GM12878 (cell line): ENCODE measurements at regions not wholly inside any gene's neighbourhood (a gene's known extent, or its start where the extent isn't known, plus 50 kb on each side); places are given as distances from the start of the nearest gene placed in this dataset.

Source experiments
- ATAC-seq: fragments of 200-7000 bp; cut with Tn5 transposase; 3 replicates; pipeline ENCODE4 v1.9.1; 2020; ENCODE audit warnings: mild to moderate bottlenecking, moderate library complexity
- BruUV-seq: library from RNA; stranded (reverse); fragments of 400-500 nt; replicated peaks from 2 replicates; lab custom pipeline; 2021; lab: Mats Ljungman, UMichigan
- CTCF ChIA-PET: fragments of 300-600 bp; sonication (Branson Sonifier 250); formaldehyde crosslinking; extraction: SDS; loops from one replicate; lab custom pipeline; 2021; ENCODE audit warnings: inconsistent platforms; lab: Yijun Ruan, JAX
- POLR2A ChIA-PET: fragments of 350-600 bp; formaldehyde crosslinking; extraction: SDS; loops from one replicate; lab custom pipeline; 2021; ENCODE audit warnings: inconsistent platforms; lab: Charles Lee
- RAD21 ChIA-PET: fragments of 300-600 bp; sonication (Branson Sonifier 250); formaldehyde crosslinking; loops from one replicate; lab custom pipeline; 2023; ENCODE audit warnings: antibody characterized with exemption; ENCODE audit not compliant: unreplicated experiment; lab: Charles Lee
- SMC1A ChIA-PET: fragments of 300-600 bp; sonication (Branson Sonifier 250); formaldehyde crosslinking; loops from one replicate; lab custom pipeline; 2023; ENCODE audit not compliant: unreplicated experiment, uncharacterized antibody; lab: Charles Lee
- DNase-seq: peaks from one replicate; pipeline ENCODE4 v3.0.0-alpha.2; 2011; ENCODE audit warnings: low read depth, low spot score
- FAIRE-seq: peaks from 3 replicates; lab custom pipeline; 2011; peaks lifted over from hg19 to GRCh38; lab: Jason Lieb, UNC
- H2AFZ ChIP-seq: 2 replicates; pipeline ENCODE4 v1.6.0; 2011; ENCODE audit warnings: low read depth, low read length, control low read depth; ENCODE audit not compliant: control insufficient read depth
- H3K27ac ChIP-seq: 2 replicates; pipeline ENCODE4 v1.5.1; 2011; ENCODE audit warnings: control low read depth; ENCODE audit not compliant: control insufficient read depth, insufficient read depth
- H3K27me3 ChIP-seq, 2 experiments: replicated peaks in 1 of 2; 2 replicates each; pipeline versions ENCODE4 v1.6.0 to v1.6.1; 2011; ENCODE audit warnings: low read length in 1 of 2; ENCODE audit not compliant: control insufficient read depth in 2 of 2, insufficient read depth in 2 of 2
- H3K36me3 ChIP-seq, 2 experiments: 2 replicates each; pipeline ENCODE4 v1.5.1; 2011; ENCODE audit warnings: low read length in 1 of 2; ENCODE audit not compliant: control insufficient read depth in 2 of 2, insufficient read depth in 2 of 2
- H3K4me1 ChIP-seq: 2 replicates; pipeline ENCODE4 v1.6.1; 2011; ENCODE audit warnings: mild to moderate bottlenecking, low read length, moderate library complexity, mixed read lengths; ENCODE audit not compliant: control insufficient read depth, insufficient read depth
- H3K4me2 ChIP-seq: 2 replicates; pipeline ENCODE4 v1.6.0; 2011; ENCODE audit warnings: control low read depth; ENCODE audit not compliant: control insufficient read depth, insufficient read depth
- H3K4me3 ChIP-seq: fragments of 200-600 bp; sonication (generic); 2 replicates; pipeline ENCODE4 v1.5.1; 2016
- H3K79me2 ChIP-seq: 2 replicates; pipeline ENCODE4 v1.6.0; 2011; ENCODE audit warnings: low read length; ENCODE audit not compliant: control insufficient read depth, insufficient read depth
- H3K9ac ChIP-seq: 2 replicates; pipeline ENCODE4 v1.8.0; 2011; ENCODE audit warnings: low read length, control low read depth, mixed read lengths; ENCODE audit not compliant: control insufficient read depth, insufficient read depth
- H3K9me3 ChIP-seq: replicated peaks from 3 replicates; pipeline ENCODE4 v1.5.1; 2011; ENCODE audit warnings: mild to moderate bottlenecking, low read length; ENCODE audit not compliant: control insufficient read depth, insufficient read depth
- H4K20me1 ChIP-seq: 2 replicates; pipeline ENCODE4 v1.6.0; 2011; ENCODE audit not compliant: control insufficient read depth, insufficient read depth
- RAD21 ChIP-seq: IDR thresholded peaks from 2 replicates; pipeline ENCODE4 v1.6.1; 2011; ENCODE audit warnings: mild to moderate bottlenecking, low read depth, low read length, moderate library complexity; ENCODE audit not compliant: insufficient read depth
- SMAD5 ChIP-seq: IDR thresholded peaks from 2 replicates; pipeline ENCODE4 v1.6.1; 2016; ENCODE audit warnings: antibody characterized with exemption, low read depth
- SMC3 ChIP-seq: IDR thresholded peaks from 2 replicates; pipeline ENCODE4 v1.6.1; 2011; ENCODE audit warnings: low read length, improper control_type of control experiment, borderline replicate concordance
- WGBS: methylation state at CpG from one replicate; pipeline ENCODE4 v1.1.6; 2016; ENCODE audit warnings: low lambda C conversion rate; ENCODE audit not compliant: insufficient replicate concordance, insufficient coverage; ENCODE audit errors: missing lambda C conversion rate; 5-methylcytosine and 5-hydroxymethylcytosine counted together
- in situ Hi-C: fragments of 300-500 bp; cut with MboI; formaldehyde crosslinking; loops from 9 replicates; pipeline ENCODE4 v1.14.3; 2018; ENCODE audit warnings: mixed read lengths
- intact Hi-C: fragments of 100-400 bp; cut with micrococcal nuclease; formaldehyde crosslinking; loops from one replicate; pipeline ENCODE4 v1.14.2; 2022; ENCODE audit not compliant: unreplicated experiment
- TF ChIP-seq, protein P1 (sequence below): fragments of 450-650 bp; formaldehyde crosslinking; IDR thresholded peaks from 2 replicates; pipeline ENCODE4 v1.4.0; 2020; ENCODE audit warnings: mild to moderate bottlenecking, moderate library complexity
- TF ChIP-seq, protein P2 (sequence below): fragments of 450-650 bp; IDR thresholded peaks from 2 replicates; pipeline ENCODE4 v1.6.1; 2017; ENCODE audit warnings: low read depth, mild to moderate bottlenecking, moderate library complexity
- TF ChIP-seq, protein P3 (sequence below), 3 experiments: IDR thresholded peaks in 2 of 3; conservative IDR thresholded peaks in 1 of 3; 2 replicates each; pipeline ENCODE4 v1.5.1; 2011; ENCODE audit warnings: low read depth in 3 of 3, low read length in 3 of 3, mild to moderate bottlenecking in 3 of 3, control low read depth in 2 of 3, moderate library complexity in 2 of 3, inconsistent platforms in 1 of 3, mixed read lengths in 1 of 3; ENCODE audit not compliant: control insufficient read depth in 2 of 3, insufficient read depth in 1 of 3; ENCODE audit errors: extremely low read depth in 1 of 3

DNA sequence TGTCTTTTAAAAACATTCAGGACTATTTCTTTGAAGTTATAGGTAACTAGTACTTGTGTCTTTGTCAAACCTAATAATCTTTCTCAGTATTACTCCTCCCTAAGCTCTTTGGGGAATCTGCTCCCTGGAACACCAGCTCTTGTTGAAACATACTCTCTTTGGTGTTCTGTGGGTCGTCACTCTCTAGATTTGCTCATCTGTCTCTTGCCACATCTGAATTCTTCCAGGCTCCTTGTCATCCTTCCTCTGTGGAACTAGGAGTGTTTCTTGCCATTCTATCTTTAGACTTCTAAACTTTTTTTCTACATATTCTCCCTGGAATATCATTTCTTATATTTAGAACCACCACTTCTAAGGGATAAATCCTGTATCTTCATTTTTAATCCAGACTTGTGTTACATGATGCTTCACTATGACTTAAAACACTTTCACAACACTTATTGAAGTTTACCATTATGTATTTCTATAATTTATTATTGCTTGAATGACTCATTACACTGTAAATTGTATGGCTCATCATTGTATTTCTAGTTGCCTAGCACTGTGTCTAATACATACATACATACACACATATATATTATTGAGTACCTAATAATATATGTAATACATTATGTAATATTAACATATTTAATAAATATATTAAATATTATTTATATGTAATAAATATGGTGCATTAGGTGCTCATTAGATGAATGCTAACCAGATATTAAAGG is 186.1 kb downstream of the TMA16 start (continued):
- TF ChIP-seq, protein P1, sequence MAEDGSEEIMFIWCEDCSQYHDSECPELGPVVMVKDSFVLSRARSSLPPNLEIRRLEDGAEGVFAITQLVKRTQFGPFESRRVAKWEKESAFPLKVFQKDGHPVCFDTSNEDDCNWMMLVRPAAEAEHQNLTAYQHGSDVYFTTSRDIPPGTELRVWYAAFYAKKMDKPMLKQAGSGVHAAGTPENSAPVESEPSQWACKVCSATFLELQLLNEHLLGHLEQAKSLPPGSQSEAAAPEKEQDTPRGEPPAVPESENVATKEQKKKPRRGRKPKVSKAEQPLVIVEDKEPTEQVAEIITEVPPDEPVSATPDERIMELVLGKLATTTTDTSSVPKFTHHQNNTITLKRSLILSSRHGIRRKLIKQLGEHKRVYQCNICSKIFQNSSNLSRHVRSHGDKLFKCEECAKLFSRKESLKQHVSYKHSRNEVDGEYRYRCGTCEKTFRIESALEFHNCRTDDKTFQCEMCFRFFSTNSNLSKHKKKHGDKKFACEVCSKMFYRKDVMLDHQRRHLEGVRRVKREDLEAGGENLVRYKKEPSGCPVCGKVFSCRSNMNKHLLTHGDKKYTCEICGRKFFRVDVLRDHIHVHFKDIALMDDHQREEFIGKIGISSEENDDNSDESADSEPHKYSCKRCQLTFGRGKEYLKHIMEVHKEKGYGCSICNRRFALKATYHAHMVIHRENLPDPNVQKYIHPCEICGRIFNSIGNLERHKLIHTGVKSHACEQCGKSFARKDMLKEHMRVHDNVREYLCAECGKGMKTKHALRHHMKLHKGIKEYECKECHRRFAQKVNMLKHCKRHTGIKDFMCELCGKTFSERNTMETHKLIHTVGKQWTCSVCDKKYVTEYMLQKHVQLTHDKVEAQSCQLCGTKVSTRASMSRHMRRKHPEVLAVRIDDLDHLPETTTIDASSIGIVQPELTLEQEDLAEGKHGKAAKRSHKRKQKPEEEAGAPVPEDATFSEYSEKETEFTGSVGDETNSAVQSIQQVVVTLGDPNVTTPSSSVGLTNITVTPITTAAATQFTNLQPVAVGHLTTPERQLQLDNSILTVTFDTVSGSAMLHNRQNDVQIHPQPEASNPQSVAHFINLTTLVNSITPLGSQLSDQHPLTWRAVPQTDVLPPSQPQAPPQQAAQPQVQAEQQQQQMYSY (CRISPR knock-in tag): no peak
- TF ChIP-seq SMAD5: no peak

DNA sequence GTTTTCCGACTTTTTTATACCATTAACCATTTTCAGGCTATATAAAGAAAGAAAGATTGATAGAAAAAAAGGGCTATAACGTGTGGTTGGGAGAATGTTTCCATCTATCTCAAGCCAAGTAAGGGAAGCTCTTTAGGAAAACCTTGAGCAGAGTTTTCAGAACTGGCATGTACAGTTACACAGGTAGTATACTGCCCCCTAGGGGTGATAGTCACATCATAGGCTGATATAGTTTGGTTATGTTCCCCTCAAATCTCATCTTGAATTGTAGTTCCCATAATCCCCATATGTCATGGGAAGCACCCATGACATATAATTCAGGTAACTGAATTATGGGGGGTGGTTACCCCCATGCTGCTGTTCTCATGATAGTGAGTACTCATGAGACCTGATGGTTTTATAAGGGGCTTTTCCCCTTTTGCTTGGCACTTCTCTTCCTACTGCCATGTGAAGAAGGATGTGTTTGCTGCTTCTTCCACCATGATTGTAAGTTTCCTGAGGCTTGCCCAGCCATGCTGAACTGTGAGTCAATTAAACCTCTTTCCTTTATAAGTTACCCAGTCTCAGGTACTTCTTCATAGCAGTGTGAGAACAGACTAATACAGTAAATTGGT is 186.8 kb downstream of the TMA16 start:
- ChIA-PET RAD21 (interaction anchor here (0.7 to 9.3 kb wide), 8 partner anchors 8 to 127 kb away, joined by 3 to 247 read pairs (median 4); no protein-coding TSS in a partner anchor), CTCF (interaction anchor here (0.7 to 7.7 kb wide), 19 partner anchors 8 to 210 kb away, joined by 3 to 314 read pairs (median 5); no protein-coding TSS in a partner anchor), POLR2A (interaction anchor here (1.3 kb wide), 1 partner anchor 125 kb away, joined by 5 read pairs; no protein-coding TSS in a partner anchor), SMC1A (interaction anchor here (0.6 to 25.0 kb wide), 14 partner anchors 9 to 151 kb away, joined by 3 to 727 read pairs (median 6); no protein-coding TSS in a partner anchor)
- Histone ChIP-seq H3K79me2 (no peaks in the 10 kb centered on the region), H3K9me3 (no peaks in the 10 kb centered on the region; the same call in 2 of the 3 replicates), H4K20me1 (no peaks in the 10 kb centered on the region), H3K4me2 (no peak overlapping the region), H3K4me3 (no peak overlapping the region), H2AFZ (no peak overlapping the region), H3K4me1 (no peaks in the 10 kb centered on the region), H3K36me3 (no peaks in the 10 kb centered on the region), H3K27ac (no peak overlapping the region), H3K27me3 (no peaks in the 10 kb centered on the region)
- in situ Hi-C loops: no loop called here
- peak; percentile 71 for FAIRE-seq
- WGBS: 0% methylated on average over 2 of the region's 2 CpGs
- TF ChIP-seq, protein P2, sequence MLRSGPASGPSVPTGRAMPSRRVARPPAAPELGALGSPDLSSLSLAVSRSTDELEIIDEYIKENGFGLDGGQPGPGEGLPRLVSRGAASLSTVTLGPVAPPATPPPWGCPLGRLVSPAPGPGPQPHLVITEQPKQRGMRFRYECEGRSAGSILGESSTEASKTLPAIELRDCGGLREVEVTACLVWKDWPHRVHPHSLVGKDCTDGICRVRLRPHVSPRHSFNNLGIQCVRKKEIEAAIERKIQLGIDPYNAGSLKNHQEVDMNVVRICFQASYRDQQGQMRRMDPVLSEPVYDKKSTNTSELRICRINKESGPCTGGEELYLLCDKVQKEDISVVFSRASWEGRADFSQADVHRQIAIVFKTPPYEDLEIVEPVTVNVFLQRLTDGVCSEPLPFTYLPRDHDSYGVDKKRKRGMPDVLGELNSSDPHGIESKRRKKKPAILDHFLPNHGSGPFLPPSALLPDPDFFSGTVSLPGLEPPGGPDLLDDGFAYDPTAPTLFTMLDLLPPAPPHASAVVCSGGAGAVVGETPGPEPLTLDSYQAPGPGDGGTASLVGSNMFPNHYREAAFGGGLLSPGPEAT: no peak
- TF ChIP-seq, protein P3, sequence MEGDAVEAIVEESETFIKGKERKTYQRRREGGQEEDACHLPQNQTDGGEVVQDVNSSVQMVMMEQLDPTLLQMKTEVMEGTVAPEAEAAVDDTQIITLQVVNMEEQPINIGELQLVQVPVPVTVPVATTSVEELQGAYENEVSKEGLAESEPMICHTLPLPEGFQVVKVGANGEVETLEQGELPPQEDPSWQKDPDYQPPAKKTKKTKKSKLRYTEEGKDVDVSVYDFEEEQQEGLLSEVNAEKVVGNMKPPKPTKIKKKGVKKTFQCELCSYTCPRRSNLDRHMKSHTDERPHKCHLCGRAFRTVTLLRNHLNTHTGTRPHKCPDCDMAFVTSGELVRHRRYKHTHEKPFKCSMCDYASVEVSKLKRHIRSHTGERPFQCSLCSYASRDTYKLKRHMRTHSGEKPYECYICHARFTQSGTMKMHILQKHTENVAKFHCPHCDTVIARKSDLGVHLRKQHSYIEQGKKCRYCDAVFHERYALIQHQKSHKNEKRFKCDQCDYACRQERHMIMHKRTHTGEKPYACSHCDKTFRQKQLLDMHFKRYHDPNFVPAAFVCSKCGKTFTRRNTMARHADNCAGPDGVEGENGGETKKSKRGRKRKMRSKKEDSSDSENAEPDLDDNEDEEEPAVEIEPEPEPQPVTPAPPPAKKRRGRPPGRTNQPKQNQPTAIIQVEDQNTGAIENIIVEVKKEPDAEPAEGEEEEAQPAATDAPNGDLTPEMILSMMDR (IDR thresholded peaks at IDR 0.05 in 2 of 3, conservative IDR thresholded peaks at IDR 0.05 in 1 of 3; ENCODE audit: control insufficient read depth in 2 of 3, extremely low read depth in 1 of 3, insufficient read depth in 1 of 3, low read depth in 3 of 3, low read length in 3 of 3): peak; percentile 58 to 61 (median 60)
- TF ChIP-seq SMC3: peak; percentile 81
- peak; percentile 89 for TF ChIP-seq RAD21
- TF ChIP-seq, all 136 proteins: peak for 3
- DNase-seq (no peak), ATAC-seq (peak; percentile 93)
- no peak overlapping the region for H3K9ac ChIP-seq
- intact Hi-C loops: loop anchor here (1.0 to 10.0 kb wide), 6 partner anchors 74 to 1063 kb away; no protein-coding TSS in a partner anchor
- no TSS peak for BruUV-seq
